H9 (cell line): ENCODE measurements at regions not wholly inside any gene's neighbourhood (a gene's known extent, or its start where the extent isn't known, plus 50 kb on each side); places are given as distances from the start of the nearest gene placed in this dataset.

Source experiments
- DNase-seq: peaks from one replicate; pipeline ENCODE4 v3.0.0-alpha.2; 2017
- H2AFZ ChIP-seq: one replicate; pipeline ENCODE4 v1.6.1; 2013; ENCODE audit warnings: mild to moderate bottlenecking, low read length, control low read depth, moderate library complexity
- H2AK5ac ChIP-seq: 2 replicates; pipeline ENCODE4 v1.6.1; 2013; ENCODE audit warnings: low read length, control low read depth, mixed read lengths; ENCODE audit not compliant: insufficient read length
- H2BK120ac ChIP-seq: one replicate; pipeline ENCODE4 v1.6.1; 2013; ENCODE audit warnings: low read depth, mild to moderate bottlenecking, low read length, control low read depth, inconsistent platforms; ENCODE audit not compliant: poor library complexity, severe bottlenecking
- H2BK12ac ChIP-seq: 2 replicates; pipeline ENCODE4 v1.6.1; 2013; ENCODE audit warnings: low read length, control low read depth, mixed read lengths, low read depth; ENCODE audit not compliant: insufficient read length
- H2BK15ac ChIP-seq: 2 replicates; pipeline ENCODE4 v1.6.1; 2013; ENCODE audit warnings: low read depth, low read length, control low read depth
- H2BK20ac ChIP-seq: one replicate; pipeline ENCODE4 v1.6.1; 2013; ENCODE audit warnings: low read depth, mild to moderate bottlenecking, low read length, control low read depth, inconsistent platforms; ENCODE audit not compliant: poor library complexity, severe bottlenecking
- H2BK5ac ChIP-seq: 2 replicates; pipeline ENCODE4 v1.6.1; 2013; ENCODE audit warnings: low read length, control low read depth, mixed read lengths; ENCODE audit not compliant: insufficient read length
- H3K14ac ChIP-seq: 2 replicates; pipeline ENCODE4 v1.6.1; 2013; ENCODE audit warnings: low read length, control low read depth; ENCODE audit not compliant: insufficient read depth
- H3K18ac ChIP-seq: 2 replicates; pipeline ENCODE4 v1.6.1; 2013; ENCODE audit warnings: low read depth, mild to moderate bottlenecking, mixed read lengths, low read length, control low read depth; ENCODE audit not compliant: insufficient read length
- H3K23ac ChIP-seq: 2 replicates; pipeline ENCODE4 v1.6.1; 2013; ENCODE audit warnings: low read length, control low read depth, mixed read lengths, low read depth; ENCODE audit not compliant: insufficient read length
- H3K23me2 ChIP-seq: 2 replicates; pipeline ENCODE4 v1.6.1; 2013; ENCODE audit warnings: low read depth, mild to moderate bottlenecking, mixed read lengths, low read length, control low read depth; ENCODE audit not compliant: insufficient read length, poor library complexity, severe bottlenecking
- H3K27ac ChIP-seq: 2 replicates; pipeline ENCODE4 v1.5.1; 2013; ENCODE audit warnings: low read length, control low read depth, mixed read lengths, low read depth; ENCODE audit not compliant: insufficient read length
- H3K27me3 ChIP-seq: 2 replicates; pipeline ENCODE4 v1.6.1; 2013; ENCODE audit warnings: low read length, control low read depth, inconsistent platforms; ENCODE audit not compliant: insufficient read depth
- H3K4ac ChIP-seq: 2 replicates; pipeline ENCODE4 v1.6.1; 2013; ENCODE audit warnings: low read depth, mild to moderate bottlenecking, control low read depth, inconsistent platforms, low read length, moderate library complexity
- H3K4me1 ChIP-seq: 2 replicates; pipeline ENCODE4 v1.6.1; 2013; ENCODE audit warnings: low read length, control low read depth, inconsistent platforms; ENCODE audit not compliant: insufficient read depth
- H3K4me2 ChIP-seq: 2 replicates; pipeline ENCODE4 v1.6.1; 2013; ENCODE audit warnings: low read length, control low read depth, mixed read lengths; ENCODE audit not compliant: insufficient read length, insufficient read depth
- H3K56ac ChIP-seq: 2 replicates; pipeline ENCODE4 v1.6.1; 2013; ENCODE audit warnings: low read depth, mild to moderate bottlenecking, mixed read lengths, low read length, control low read depth; ENCODE audit not compliant: insufficient read length
- H3K79me1 ChIP-seq: 2 replicates; pipeline ENCODE4 v1.6.1; 2013; ENCODE audit warnings: low read depth, mild to moderate bottlenecking, moderate library complexity, low read length, control low read depth, inconsistent platforms; ENCODE audit not compliant: insufficient read depth, poor library complexity, severe bottlenecking
- H3K79me2 ChIP-seq: 2 replicates; pipeline ENCODE4 v1.6.1; 2013; ENCODE audit warnings: low read length, control low read depth, inconsistent platforms; ENCODE audit not compliant: insufficient read depth
- H3K9ac ChIP-seq: 2 replicates; pipeline ENCODE4 v1.6.1; 2013; ENCODE audit warnings: low read length, control low read depth, mixed read lengths; ENCODE audit not compliant: insufficient read length; ENCODE audit errors: extremely low read depth
- H3K9me3 ChIP-seq: one replicate; pipeline ENCODE4 v1.6.1; 2013; ENCODE audit warnings: low read depth, low read length, inconsistent platforms; ENCODE audit not compliant: control insufficient read depth
- H3T11ph ChIP-seq: one replicate; pipeline ENCODE4 v1.6.1; 2013; ENCODE audit warnings: mild to moderate bottlenecking, low read length, control low read depth, inconsistent platforms
- H4K20me1 ChIP-seq: one replicate; pipeline ENCODE4 v1.6.1; 2013; ENCODE audit not compliant: control insufficient read depth, insufficient read length, insufficient read depth
- H4K5ac ChIP-seq: 2 replicates; pipeline ENCODE4 v1.6.1; 2013; ENCODE audit warnings: low read depth, mild to moderate bottlenecking, mixed read lengths, low read length, control low read depth; ENCODE audit not compliant: insufficient read length
- H4K8ac ChIP-seq: replicated peaks from 2 replicates; pipeline ENCODE4 v1.6.1; 2013; ENCODE audit warnings: low read length, control low read depth, mixed read lengths, low read depth; ENCODE audit not compliant: insufficient read length
- H4K91ac ChIP-seq: 2 replicates; pipeline ENCODE4 v1.6.1; 2013; ENCODE audit warnings: low read depth, mild to moderate bottlenecking, moderate library complexity, mixed read lengths, low read length, control low read depth; ENCODE audit not compliant: insufficient read length
- H3K27ac Mint-ChIP-seq, 3 experiments: 2 replicates in 2 of 3; 3 replicates in 1 of 3; pipeline ENCODE4 v1.8.0; 2020 to 2021; ENCODE audit warnings: mixed read lengths in 3 of 3, mild to moderate bottlenecking in 1 of 3, moderate library complexity in 1 of 3
- H3K27me3 Mint-ChIP-seq: 2 replicates; pipeline ENCODE4 v1.8.0; 2021; ENCODE audit warnings: low read depth, mild to moderate bottlenecking, moderate library complexity, mixed read lengths
- H3K36me3 Mint-ChIP-seq, 3 experiments: 2 replicates in 2 of 3; 3 replicates in 1 of 3; pipeline ENCODE4 v1.8.0; 2020 to 2021; ENCODE audit warnings: low read depth in 3 of 3, mixed read lengths in 3 of 3; ENCODE audit not compliant: insufficient read depth in 1 of 3
- H3K4me1 Mint-ChIP-seq, 2 experiments: 2 replicates each; pipeline ENCODE4 v1.8.0; 2020; ENCODE audit warnings: mixed read lengths in 2 of 2
- H3K4me3 Mint-ChIP-seq, 2 experiments: 2 replicates in 1 of 2; 3 replicates in 1 of 2; pipeline ENCODE4 v1.8.0; 2020 to 2021; ENCODE audit warnings: mild to moderate bottlenecking in 2 of 2, mixed read lengths in 2 of 2, moderate library complexity in 1 of 2
- H3K9me3 Mint-ChIP-seq, 2 experiments: 2 replicates in 1 of 2; 3 replicates in 1 of 2; pipeline ENCODE4 v1.8.0; 2020; ENCODE audit warnings: mild to moderate bottlenecking in 2 of 2, mixed read lengths in 2 of 2, moderate library complexity in 1 of 2
- CTCF ChIP-seq: fragments of 200-600 bp; sonication (generic); conservative IDR thresholded peaks from 3 replicates; pipeline ENCODE4 v1.8.0; 2021; ENCODE audit warnings: antibody characterized with exemption, mild to moderate bottlenecking

GRCh38 chr22:22106855-22107254 lies 124.3 kb upstream of the TOP3B start:
- Mint-ChIP-seq H3K27ac (no peak overlapping the region), H3K4me3 (no peak overlapping the region), H3K36me3 (no peaks in the 10 kb centered on the region), H3K4me1 (peaks cover 9 to 17% of the 10 kb centered on the region in 2 experiments), H3K27me3 (peaks cover 100% of the 10 kb centered on the region), H3K9me3 (no peaks in the 10 kb centered on the region)
- Histone ChIP-seq H3K9ac (no peak overlapping the region), H3K79me2 (no peaks in the 10 kb centered on the region), H2BK20ac (no peak overlapping the region), H3K4me2 (no peak overlapping the region), H4K91ac (no peak overlapping the region), H3K4ac (no peak overlapping the region), H2AFZ (no peak overlapping the region), H3K23me2 (no peaks in the 10 kb centered on the region), H4K8ac (no peak overlapping the region), H3K9me3 (no peaks in the 10 kb centered on the region), H3K18ac (no peak overlapping the region), H4K20me1 (no peaks in the 10 kb centered on the region), H3K27ac (no peak overlapping the region), H3K14ac (no peak overlapping the region), H3K27me3 (peaks cover 28% of the 10 kb centered on the region; the same call in 1 of the 2 replicates), H3K79me1 (no peaks in the 10 kb centered on the region), H3K56ac (no peak overlapping the region), H3K4me1 (no peaks in the 10 kb centered on the region), H2BK15ac (no peak overlapping the region), H2BK12ac (no peak overlapping the region), H3K23ac (no peak overlapping the region), H2BK120ac (no peak overlapping the region), H2BK5ac (no peak overlapping the region), H4K5ac (no peak overlapping the region), H2AK5ac (no peak overlapping the region), H3T11ph (no peak overlapping the region)
- no peak for TF ChIP-seq CTCF
- no peak for DNase-seq
